Liver (tissue), 8 donors: ENCODE measurements at regions not wholly inside any gene's neighbourhood (a gene's known extent, or its start where the extent isn't known, plus 50 kb on each side); places are given as distances from the start of the nearest gene placed in this dataset.

Source experiments
- DNase-seq: peaks from one replicate; pipeline ENCODE4 v3.0.0-alpha.2; 2017; ENCODE audit warnings: low spot score
- H3K27ac ChIP-seq, 2 donors: one replicate each; pipeline ENCODE4 v1.7.0; 2013; ENCODE audit warnings: inconsistent platforms in 2 of 2, low read length in 2 of 2, control low read depth in 1 of 2, low read depth in 1 of 2, mild to moderate bottlenecking in 1 of 2
- H3K27me3 ChIP-seq, 4 donors: one replicate each; pipeline versions ENCODE4 v1.6.1 to v1.7.0; 2013; ENCODE audit warnings: low read length in 3 of 4, inconsistent platforms in 1 of 4, mild to moderate bottlenecking in 1 of 4, moderate library complexity in 1 of 4; ENCODE audit not compliant: control insufficient read depth in 4 of 4, insufficient read depth in 4 of 4
- H3K36me3 ChIP-seq, 4 donors: one replicate each; pipeline versions ENCODE4 v1.6.1 to v1.7.0; 2013; ENCODE audit warnings: low read length in 3 of 4, mild to moderate bottlenecking in 3 of 4, low read depth in 1 of 4, moderate library complexity in 1 of 4; ENCODE audit not compliant: control insufficient read depth in 4 of 4, insufficient read depth in 3 of 4
- H3K4me1 ChIP-seq, 4 donors: one replicate each; pipeline versions ENCODE4 v1.6.1 to v1.7.0; 2013; ENCODE audit warnings: low read length in 3 of 4, mild to moderate bottlenecking in 3 of 4, moderate library complexity in 1 of 4; ENCODE audit not compliant: control insufficient read depth in 4 of 4, insufficient read depth in 4 of 4
- H3K4me3 ChIP-seq, 3 donors: one replicate each; pipeline versions ENCODE4 v1.6.1 to v1.7.0; 2013; ENCODE audit warnings: low read length in 3 of 3, control low read depth in 1 of 3, low read depth in 1 of 3, mild to moderate bottlenecking in 1 of 3
- H3K9ac ChIP-seq, 2 donors: one replicate each; pipeline ENCODE4 v1.7.0; 2013; ENCODE audit warnings: low read length in 2 of 2, mild to moderate bottlenecking in 2 of 2, moderate library complexity in 2 of 2, control low read depth in 1 of 2, low read depth in 1 of 2
- H3K9me3 ChIP-seq, 4 donors: one replicate each; pipeline versions ENCODE4 v1.6.1 to v1.7.0; 2013; ENCODE audit warnings: low read length in 3 of 4; ENCODE audit not compliant: control insufficient read depth in 4 of 4
- ATF3 ChIP-seq: IDR thresholded peaks from 2 replicates; pipeline ENCODE4 v1.6.1; 2016; ENCODE audit warnings: antibody characterized with exemption
- EGR1 ChIP-seq, 2 donors: IDR thresholded peaks; 2 replicates each; pipeline ENCODE4 v1.6.1; 2016 to 2018; ENCODE audit warnings: antibody characterized with exemption in 2 of 2, low read depth in 2 of 2
- FOXA1 ChIP-seq: IDR thresholded peaks from 2 replicates; pipeline ENCODE4 v1.6.1; 2016; ENCODE audit warnings: antibody characterized with exemption
- FOXA2 ChIP-seq: IDR thresholded peaks from 2 replicates; pipeline ENCODE4 v1.6.1; 2016; ENCODE audit warnings: antibody characterized with exemption
- GABPA ChIP-seq, 2 donors: IDR thresholded peaks in 1 of 2; conservative IDR thresholded peaks in 1 of 2; 2 replicates each; pipeline ENCODE4 v1.6.1; 2016; ENCODE audit warnings: antibody characterized with exemption in 2 of 2, mild to moderate bottlenecking in 1 of 2, moderate library complexity in 1 of 2
- HNF4A ChIP-seq, 2 donors: conservative IDR thresholded peaks; 2 replicates each; pipeline ENCODE4 v1.6.1; 2016; ENCODE audit warnings: antibody characterized with exemption in 2 of 2, mild to moderate bottlenecking in 2 of 2
- HNF4G ChIP-seq: IDR thresholded peaks from 2 replicates; pipeline ENCODE4 v1.6.1; 2016; ENCODE audit warnings: antibody characterized with exemption
- JUND ChIP-seq, 2 donors: IDR thresholded peaks; 2 replicates each; pipeline ENCODE4 v1.6.1; 2016; ENCODE audit warnings: antibody characterized with exemption in 2 of 2
- MAX ChIP-seq: IDR thresholded peaks from 2 replicates; pipeline ENCODE4 v1.6.1; 2016; ENCODE audit warnings: antibody characterized with exemption
- NR2F2 ChIP-seq: IDR thresholded peaks from 2 replicates; pipeline ENCODE4 v1.6.1; 2016; ENCODE audit warnings: antibody characterized with exemption
- RAD21 ChIP-seq, 2 donors: IDR thresholded peaks; 2 replicates each; pipeline ENCODE4 v1.6.1; 2016; ENCODE audit warnings: antibody characterized with exemption in 2 of 2, mild to moderate bottlenecking in 2 of 2
- REST ChIP-seq: IDR thresholded peaks from 2 replicates; pipeline ENCODE4 v1.6.1; 2016; ENCODE audit warnings: antibody characterized with exemption, mild to moderate bottlenecking
- RXRA ChIP-seq, 2 donors: IDR thresholded peaks; 2 replicates each; pipeline ENCODE4 v1.6.1; 2017 to 2018; ENCODE audit warnings: antibody characterized with exemption in 2 of 2, mild to moderate bottlenecking in 1 of 2
- SP1 ChIP-seq: IDR thresholded peaks from 2 replicates; pipeline ENCODE4 v1.6.1; 2018; ENCODE audit warnings: antibody characterized with exemption, mild to moderate bottlenecking
- TAF1 ChIP-seq: conservative IDR thresholded peaks from 2 replicates; pipeline ENCODE4 v1.6.1; 2016; ENCODE audit warnings: antibody characterized with exemption, mild to moderate bottlenecking
- YY1 ChIP-seq: IDR thresholded peaks from 2 replicates; pipeline ENCODE4 v1.6.1; 2016; ENCODE audit warnings: antibody characterized with exemption, mild to moderate bottlenecking
- WGBS: extraction: QIAGEN DNeasy Blood & Tissue Kit; methylation state at CpG from one replicate; pipeline ENCODE4 v1.1.7; 2013; 5-methylcytosine and 5-hydroxymethylcytosine counted together
- TF ChIP-seq, protein P1 (sequence below): fragments of 150-350 bp; IDR thresholded peaks from 2 replicates; pipeline ENCODE4 v1.5.1; 2017; ENCODE audit warnings: improper control_type of control experiment, low read depth, low read length; ENCODE audit not compliant: missing input control
- TF ChIP-seq, protein P2 (sequence below): IDR thresholded peaks from 2 replicates; pipeline ENCODE4 v1.6.1; 2016; ENCODE audit warnings: antibody characterized with exemption
- donor health status: healthy.
- donor health status: healthy.
- donor health status: healthy.
- donor health status: healthy.
- donor health status: healthy.

- no peaks in the 10 kb centered on the region for H3K27me3 ChIP-seq
- no peak for TF ChIP-seq RXRA (IDR thresholded peaks at IDR 0.05)
- no peak for TF ChIP-seq HNF4G
- TF ChIP-seq, protein P1, sequence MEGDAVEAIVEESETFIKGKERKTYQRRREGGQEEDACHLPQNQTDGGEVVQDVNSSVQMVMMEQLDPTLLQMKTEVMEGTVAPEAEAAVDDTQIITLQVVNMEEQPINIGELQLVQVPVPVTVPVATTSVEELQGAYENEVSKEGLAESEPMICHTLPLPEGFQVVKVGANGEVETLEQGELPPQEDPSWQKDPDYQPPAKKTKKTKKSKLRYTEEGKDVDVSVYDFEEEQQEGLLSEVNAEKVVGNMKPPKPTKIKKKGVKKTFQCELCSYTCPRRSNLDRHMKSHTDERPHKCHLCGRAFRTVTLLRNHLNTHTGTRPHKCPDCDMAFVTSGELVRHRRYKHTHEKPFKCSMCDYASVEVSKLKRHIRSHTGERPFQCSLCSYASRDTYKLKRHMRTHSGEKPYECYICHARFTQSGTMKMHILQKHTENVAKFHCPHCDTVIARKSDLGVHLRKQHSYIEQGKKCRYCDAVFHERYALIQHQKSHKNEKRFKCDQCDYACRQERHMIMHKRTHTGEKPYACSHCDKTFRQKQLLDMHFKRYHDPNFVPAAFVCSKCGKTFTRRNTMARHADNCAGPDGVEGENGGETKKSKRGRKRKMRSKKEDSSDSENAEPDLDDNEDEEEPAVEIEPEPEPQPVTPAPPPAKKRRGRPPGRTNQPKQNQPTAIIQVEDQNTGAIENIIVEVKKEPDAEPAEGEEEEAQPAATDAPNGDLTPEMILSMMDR: no peak
- no peak for TF ChIP-seq SP1
- TF ChIP-seq GABPA (IDR thresholded peaks at IDR 0.05 in 1 of 2, conservative IDR thresholded peaks at IDR 0.05 in 1 of 2): no peak
- TF ChIP-seq MAX: no peak
- no peak for TF ChIP-seq NR2F2
- no peak for TF ChIP-seq HNF4A (conservative IDR thresholded peaks at IDR 0.05)
- TF ChIP-seq REST: no peak
- TF ChIP-seq EGR1 (IDR thresholded peaks at IDR 0.05; ENCODE audit: low read depth in 2 of 2): no peak
- no peak for TF ChIP-seq TAF1
- no peak for TF ChIP-seq RAD21 (IDR thresholded peaks at IDR 0.05)
- TF ChIP-seq, protein P2, sequence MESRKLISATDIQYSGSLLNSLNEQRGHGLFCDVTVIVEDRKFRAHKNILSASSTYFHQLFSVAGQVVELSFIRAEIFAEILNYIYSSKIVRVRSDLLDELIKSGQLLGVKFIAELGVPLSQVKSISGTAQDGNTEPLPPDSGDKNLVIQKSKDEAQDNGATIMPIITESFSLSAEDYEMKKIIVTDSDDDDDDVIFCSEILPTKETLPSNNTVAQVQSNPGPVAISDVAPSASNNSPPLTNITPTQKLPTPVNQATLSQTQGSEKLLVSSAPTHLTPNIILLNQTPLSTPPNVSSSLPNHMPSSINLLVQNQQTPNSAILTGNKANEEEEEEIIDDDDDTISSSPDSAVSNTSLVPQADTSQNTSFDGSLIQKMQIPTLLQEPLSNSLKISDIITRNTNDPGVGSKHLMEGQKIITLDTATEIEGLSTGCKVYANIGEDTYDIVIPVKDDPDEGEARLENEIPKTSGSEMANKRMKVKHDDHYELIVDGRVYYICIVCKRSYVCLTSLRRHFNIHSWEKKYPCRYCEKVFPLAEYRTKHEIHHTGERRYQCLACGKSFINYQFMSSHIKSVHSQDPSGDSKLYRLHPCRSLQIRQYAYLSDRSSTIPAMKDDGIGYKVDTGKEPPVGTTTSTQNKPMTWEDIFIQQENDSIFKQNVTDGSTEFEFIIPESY: no peak
- no peak for TF ChIP-seq FOXA2
- TF ChIP-seq FOXA1: no peak
- TF ChIP-seq ATF3: no peak
- no peak for TF ChIP-seq YY1
- TF ChIP-seq JUND (IDR thresholded peaks at IDR 0.05): no peak
- no peak overlapping the region for H3K27ac ChIP-seq
- H3K4me1 ChIP-seq: no peaks in the 10 kb centered on the region
- DNase-seq: no peak
- H3K4me3 ChIP-seq: no peak overlapping the region
- WGBS: 13% methylated on average over 1 of the region's 1 CpG
- H3K36me3 ChIP-seq: no peaks in the 10 kb centered on the region
- H3K9me3 ChIP-seq: no peaks in the 10 kb centered on the region
- H3K9ac ChIP-seq: no peak overlapping the region
Measured at GRCh38 chr4:173766171-173766600, 236.2 kb upstream of the HAND2 start.

DNA sequence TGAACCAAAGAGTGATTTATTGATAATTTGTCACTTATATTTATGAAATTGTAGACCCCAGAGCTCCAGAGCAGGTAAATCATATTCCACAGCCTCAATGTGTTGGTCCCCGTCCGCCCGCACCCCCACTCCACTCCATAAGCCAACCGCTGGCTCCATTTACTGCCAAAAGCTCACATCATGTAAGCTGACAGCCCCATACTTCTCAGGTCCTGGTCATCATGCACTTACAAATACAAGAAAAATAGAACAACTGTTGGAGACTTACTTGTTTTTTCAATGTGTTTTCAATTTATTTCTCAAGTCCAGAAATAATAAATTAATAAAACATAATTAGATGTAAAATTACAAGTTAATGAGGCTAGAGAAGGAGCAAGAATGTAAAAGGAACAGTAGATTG, 235.7 kb upstream of the HAND2 start:
- no peak overlapping the region for H3K9ac ChIP-seq
- TF ChIP-seq, protein P1: no peak
- TF ChIP-seq FOXA2 (no peak), FOXA1 (no peak), TAF1 (no peak), HNF4G (no peak)
- TF ChIP-seq, protein P2: no peak
- no peaks in the 10 kb centered on the region for H3K27me3 ChIP-seq
- H3K4me1 ChIP-seq: no peaks in the 10 kb centered on the region
- H3K36me3 ChIP-seq: no peaks in the 10 kb centered on the region
- H3K27ac ChIP-seq: no peak overlapping the region
- H3K9me3 ChIP-seq: no peaks in the 10 kb centered on the region
- DNase-seq: no peak
- H3K4me3 ChIP-seq: no peak overlapping the region
- WGBS: 83% methylated on average over 4 of the region's 4 CpGs
